HG03575 (cell line): ENCODE measurements at regions not wholly inside any gene's neighbourhood (a gene's known extent, or its start where the extent isn't known, plus 50 kb on each side); places are given as distances from the start of the nearest gene placed in this dataset.
"Not testable (repeated sequence)": the region's sequence is repeated elsewhere in the genome, so short reads cannot be mapped to it uniquely, and the experiment has no call there.

ENCODE experiments used
- ATAC-seq: cut with Tn5 transposase; IDR thresholded peaks from one replicate; pipeline ENCODE4 v1.9.1; 2021; ENCODE audit not compliant: unreplicated experiment, insufficient number of reproducible peaks, low FRiP score; ENCODE audit errors: extremely low read depth

DNA sequence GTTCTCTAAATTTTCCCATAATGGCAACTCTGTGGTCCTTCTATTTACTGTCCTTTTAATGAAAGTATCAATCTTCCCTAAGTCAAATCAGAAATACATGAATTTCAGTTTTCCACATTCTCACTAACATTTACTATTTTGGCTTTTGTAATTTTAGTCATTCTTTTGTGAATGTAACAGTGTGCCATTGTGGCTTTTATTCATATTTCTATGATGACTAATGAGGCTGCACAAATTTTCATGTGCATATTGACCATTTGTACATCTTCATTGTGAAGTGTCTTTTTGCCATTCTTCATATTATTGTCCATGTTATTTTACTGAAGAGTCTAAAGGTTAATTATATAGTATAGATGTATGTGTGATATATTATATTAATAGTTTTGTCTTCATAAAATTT lies 431.0 kb upstream of the BRINP3 start:
- no peak for ATAC-seq

DNA sequence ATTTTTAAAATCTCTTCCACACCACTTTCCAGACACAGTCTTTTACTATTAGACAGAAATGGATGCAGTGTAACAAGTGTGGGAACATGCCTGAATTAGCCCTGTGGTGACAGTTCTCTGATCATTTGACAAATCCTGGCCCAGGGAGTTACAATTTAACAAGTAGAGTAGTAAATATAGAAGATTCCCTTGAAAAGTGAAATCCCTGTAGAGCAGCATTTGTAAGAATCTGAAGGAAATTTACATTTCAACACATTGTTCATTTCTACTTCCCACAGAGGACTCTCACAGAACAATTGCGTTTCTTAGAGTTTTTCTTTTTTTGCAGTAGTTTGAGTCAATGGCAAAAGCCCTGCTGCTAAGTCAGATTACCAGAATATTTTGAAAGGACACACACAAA lies 458.3 kb upstream of the BRINP3 start:
- no peak for ATAC-seq

DNA sequence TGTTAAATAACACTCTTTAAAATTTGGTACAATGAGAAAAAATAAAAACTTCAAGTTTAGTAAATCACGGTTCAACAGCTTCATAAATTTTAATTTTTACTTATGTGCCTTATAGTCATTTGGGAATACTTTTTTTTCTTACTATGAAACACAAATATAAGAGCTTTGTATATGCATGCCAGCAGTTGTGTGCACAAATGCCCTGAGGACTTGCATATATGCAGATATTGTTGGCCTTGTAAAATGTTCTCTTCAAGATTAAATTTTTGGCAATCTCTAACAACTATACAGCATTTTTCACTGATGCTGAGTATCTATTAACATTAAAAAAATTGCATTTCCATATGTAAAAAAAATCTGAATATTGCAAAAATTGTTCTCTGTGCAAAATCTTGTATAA lies 458.7 kb upstream of the BRINP3 start:
- no peak for ATAC-seq

DNA sequence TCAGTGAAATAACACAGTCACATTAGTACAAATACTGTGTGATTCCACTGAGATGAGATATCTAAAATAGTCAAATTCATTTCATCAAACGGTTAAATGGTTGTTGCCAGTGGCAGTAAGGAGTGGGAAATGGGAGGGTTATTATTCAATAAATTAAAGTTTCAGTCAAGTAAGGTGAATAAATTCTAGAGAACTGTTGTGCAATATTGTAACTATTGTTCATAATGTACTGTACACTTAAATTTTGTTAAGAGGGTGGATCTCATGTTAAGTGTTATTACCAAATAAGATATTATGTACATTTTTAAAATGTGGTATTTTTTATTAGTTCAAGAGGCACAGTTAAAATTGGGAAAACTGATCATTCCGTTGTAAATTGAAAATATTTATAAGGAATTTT lies 463.3 kb upstream of the BRINP3 start:
- no peak for ATAC-seq

DNA sequence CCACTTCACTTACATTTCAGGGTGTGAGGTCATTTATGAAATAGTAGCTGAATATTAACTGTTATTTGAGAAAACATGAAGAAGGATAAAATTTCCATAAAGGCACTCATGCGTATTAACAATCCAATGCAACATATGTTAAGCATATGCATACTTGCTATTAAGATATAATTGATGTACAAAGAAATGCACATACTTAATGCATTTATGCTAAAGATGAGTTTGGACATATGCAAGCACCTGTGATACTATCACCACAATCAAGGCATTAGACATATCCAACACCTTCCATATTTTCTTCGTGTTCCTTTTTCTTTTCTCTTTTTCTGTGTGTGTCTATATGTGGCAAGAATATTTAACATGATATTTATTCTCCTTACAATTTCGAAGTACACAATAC lies 464.8 kb upstream of the BRINP3 start:
- ATAC-seq: no peak

DNA sequence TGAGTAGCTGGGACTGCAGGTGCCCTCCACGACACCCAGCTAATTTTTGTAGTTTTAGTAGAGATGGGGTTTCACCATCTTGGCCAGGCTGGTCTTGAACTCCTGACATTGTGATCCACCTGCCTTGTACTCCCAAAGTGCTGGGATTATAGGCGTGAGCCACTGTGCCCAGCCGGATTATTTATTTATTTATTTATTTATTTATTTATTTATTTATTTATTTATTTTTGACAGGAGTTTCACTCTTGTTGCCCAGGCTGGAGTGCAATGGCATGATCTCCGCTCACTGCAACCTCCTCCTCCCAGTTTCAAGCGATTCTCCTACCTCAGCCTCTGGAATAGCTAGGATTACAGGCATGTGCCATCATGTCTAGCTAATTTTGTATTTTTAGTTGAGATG lies 466.1 kb upstream of the BRINP3 start:
- not testable (repeated sequence) for ATAC-seq

DNA sequence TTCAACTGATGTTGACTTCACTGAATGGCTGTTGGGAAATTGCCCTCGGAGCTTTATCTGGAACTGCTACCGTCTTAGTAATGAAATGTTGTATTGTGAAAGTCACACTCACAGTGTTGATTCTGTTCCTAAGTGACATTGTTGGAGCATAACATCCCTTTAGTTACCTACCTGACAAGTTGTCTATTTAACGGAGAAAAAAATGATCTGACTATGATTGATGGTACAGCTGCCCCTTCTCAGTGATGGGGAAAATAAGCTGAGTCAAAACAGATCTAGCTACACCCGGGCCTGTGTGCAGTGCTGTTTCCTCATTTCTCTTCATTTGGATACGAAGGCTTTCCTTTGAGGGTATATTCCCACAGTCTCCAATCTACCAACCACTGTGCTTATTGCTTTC lies 472.3 kb upstream of the BRINP3 start:
- no peak for ATAC-seq

DNA sequence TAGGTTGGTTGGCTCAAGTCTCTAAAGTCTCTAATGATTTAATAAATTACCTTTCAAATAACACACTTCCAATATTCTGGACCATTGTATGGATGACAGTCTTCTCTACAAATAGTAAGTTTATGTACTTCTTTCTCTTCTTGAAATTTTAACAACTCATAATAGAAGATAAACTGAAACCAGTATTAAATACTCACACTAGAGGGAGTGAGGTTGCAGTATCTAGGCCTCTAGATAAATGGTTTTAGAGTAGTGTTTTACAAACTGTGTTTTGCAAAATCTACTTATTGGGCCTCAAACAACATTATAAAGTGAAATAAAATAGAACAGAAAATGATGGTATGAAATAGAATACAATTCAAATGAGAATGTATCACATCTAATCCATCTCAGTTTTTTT lies 479.9 kb upstream of the BRINP3 start:
- no peak for ATAC-seq

DNA sequence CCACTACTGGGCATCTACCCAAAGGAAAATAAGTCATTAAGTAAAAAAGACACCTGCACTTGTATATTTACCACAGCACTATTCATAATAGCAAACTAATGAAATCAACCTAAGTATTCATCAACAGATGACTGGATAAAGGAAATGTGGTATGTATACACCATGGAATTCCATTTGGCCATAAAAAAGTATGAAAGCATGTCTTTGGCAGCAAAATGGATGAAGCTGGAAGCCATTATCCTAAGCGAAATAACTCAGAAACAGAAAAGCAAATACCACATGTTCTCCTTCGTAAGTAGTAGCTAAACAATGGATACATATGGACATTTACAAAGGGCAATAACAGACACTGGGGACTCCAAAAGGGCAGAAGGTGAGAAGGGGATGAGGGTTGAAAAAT lies 485.7 kb upstream of the BRINP3 start:
- ATAC-seq: no peak

DNA sequence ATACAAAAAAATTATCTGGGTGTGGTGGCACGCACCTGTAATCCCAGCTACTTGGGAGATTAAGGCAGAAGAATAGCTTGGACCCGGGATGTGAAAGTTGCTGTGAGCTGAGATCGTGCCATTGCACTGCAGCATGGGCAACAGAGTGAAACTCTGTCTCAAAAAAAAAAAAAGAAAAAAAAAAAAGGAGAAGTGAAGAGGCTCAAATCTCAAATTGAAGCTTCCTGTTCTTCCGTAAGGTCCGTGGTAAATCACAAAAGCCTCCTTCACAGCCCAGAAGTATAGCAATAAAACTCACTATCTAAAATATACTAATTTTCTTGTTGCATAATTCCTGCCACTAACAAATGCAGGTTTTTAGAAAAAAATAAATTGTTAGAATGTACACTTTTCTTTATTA lies 498.2 kb upstream of the BRINP3 start:
- ATAC-seq: no peak

DNA sequence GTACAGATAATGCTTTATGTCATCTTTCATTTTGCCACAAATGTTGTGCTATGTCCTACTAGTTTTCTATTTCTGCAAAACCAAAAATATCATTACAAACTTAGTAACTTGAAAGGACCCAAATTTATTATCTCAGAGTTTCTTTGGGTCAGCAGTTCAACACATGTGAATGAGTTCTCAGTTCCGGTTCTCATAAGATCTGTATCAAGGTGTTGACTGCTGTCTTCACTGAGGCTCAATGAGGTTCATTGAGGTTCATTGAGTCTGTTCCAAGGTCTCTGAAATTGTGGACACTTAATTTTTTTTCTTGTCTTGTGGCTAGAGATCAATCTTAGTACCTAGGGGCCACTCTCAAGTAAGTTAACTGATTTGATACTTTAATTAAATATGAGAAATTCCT lies 525.1 kb upstream of the BRINP3 start:
- ATAC-seq: no peak

DNA sequence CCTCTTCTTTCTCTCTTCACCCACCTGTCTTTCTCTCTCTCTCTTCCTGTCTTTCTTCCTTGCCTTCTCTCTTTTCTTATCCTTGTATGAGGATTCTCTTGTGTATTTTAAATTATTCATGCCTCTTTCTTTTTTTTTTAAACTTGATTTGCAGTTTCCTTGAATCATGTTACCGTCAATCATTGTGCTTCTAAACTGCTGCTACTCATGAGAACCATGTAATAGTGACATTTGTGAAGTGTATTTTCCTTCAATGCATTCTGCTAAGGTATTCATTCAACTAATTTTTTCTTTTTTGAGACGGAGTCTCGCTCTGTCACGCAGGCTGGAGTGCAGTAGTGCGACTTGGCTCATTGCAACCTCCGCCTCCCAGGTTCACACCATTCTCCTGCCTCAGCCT lies 539.1 kb upstream of the BRINP3 start:
- ATAC-seq: no peak

DNA sequence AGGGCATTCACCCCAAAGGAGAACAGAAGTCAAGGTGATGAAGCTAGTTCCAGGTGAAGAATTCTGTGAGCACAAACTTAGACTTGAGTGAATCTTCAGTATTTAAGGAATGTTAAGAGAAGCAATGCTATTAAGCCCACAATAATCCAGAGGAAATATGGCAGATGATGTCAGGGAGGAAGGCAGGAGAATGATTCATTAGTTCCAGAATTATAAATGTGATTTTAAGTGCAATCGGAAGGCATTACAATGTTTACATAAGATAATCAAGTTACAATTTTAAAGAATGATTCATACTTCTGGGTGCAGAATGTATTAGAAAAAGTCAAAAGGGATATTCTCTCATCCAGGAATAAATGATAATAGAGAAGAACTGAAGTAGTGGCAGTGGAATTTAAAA lies 545.2 kb upstream of the BRINP3 start:
- no peak for ATAC-seq

DNA sequence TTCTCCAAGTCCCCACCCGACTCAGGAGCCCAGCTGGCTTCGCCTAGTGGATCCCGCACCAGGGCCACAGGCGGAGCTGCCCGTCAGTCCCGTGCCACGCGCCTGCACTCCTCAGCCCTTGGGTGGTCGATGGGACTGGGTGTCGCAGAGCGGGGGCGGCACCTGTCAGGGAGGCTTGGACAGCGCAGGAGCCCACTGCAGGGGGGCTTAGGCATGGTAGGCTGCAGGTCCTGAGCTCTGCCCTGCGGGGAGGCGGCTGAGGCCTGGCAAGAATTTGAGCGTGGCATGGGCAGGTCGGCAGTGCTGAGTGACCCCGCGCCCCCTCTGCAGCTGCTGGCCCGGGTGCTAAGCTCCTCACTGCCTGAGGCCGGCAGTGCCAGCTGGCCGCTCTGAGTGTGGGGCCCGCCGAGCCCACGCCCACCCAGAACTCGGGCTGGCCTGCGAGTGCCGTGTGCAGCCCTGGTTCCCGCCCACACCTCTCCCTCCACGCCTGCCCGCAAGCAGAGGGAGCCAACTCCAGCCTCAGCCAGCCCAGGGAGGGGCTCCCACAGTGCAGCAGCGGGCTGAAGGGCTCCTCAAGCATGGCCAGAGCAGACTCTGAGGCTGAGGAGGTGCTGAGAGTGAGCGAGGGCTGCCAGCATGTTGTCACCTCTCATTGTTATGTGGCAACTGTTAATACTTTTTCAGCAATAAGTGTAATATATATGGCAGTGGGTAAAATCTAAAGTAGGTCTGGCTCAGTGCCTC lies 548.4 kb upstream of the BRINP3 start:
- no peak for ATAC-seq

DNA sequence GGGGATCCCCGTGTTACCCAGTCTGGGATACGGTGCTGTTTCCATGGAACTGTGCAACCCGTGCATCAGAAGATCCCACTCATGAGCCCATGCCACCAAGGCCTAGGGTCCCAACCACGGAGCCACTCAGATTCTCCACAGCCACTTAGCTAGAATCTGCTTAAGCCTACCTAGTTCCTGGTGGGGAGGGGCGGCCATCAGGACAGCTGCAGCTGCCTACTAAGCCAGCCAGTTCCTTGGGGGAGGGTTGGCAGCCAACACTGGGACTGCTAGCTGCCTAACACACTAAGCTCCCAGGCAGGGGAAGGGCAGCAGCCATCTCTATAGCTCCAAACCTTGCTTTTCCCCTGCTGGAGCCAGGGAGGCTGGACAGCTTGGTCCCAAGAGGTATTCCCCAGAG lies 549.2 kb upstream of the BRINP3 start:
- ATAC-seq: no peak

DNA sequence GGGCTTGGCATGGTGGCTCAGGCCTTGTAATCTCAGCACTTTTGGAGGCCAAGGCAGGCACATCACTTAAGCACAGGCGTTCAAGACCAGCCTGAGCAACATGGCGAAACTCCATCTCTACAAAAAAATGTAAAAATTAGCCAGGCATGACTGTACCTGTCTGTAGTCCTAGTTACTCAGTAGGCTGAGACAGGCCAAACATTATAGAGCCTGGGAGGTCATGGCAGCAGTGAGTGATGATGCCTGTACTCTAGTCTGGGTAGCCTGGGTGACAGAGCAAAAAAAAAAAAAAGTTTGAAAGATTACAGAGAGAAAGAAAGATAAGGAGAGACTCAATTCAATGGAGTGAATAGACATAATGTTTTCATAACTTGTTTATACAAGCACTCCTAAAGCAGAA lies 556.5 kb upstream of the BRINP3 start:
- no peak for ATAC-seq

DNA sequence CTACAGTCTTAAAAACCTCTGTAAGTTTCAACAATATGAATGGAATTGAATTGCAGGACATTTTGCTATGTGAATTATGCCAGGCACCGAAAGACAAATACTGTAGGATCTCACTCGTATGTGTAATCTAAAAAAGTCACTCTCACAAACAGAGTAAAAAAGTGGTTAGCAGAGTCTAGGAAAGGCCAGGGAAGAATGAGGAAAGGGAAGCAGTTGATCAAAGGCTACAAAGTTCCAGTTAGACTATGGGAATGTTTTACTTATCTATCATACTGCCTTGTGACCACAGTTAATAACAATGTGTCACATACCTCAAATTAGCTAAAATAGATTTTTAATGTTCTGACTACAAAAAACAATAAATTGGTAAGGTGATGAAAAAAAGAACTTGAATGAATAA lies 565.4 kb upstream of the BRINP3 start:
- no peak for ATAC-seq

DNA sequence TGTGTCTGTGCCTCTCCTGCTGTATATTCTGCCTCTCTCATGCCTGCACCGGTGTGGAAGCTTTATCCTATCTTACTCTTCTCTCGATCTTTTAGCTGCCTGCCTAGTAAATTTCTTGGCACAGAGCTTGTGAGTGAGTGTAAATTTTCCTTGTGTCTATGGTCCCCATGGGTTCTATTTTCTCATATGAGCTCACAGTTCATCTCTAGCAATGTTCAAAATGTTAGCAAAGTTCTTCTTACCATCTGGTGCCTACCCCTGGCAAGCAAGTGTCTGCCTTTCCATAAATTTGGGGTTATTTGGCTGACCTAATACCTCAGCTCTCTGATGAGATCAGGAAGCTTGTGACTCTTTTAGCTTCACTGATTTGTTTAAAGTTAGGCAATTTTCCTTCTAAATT lies 572.1 kb upstream of the BRINP3 start:
- no peak for ATAC-seq

DNA sequence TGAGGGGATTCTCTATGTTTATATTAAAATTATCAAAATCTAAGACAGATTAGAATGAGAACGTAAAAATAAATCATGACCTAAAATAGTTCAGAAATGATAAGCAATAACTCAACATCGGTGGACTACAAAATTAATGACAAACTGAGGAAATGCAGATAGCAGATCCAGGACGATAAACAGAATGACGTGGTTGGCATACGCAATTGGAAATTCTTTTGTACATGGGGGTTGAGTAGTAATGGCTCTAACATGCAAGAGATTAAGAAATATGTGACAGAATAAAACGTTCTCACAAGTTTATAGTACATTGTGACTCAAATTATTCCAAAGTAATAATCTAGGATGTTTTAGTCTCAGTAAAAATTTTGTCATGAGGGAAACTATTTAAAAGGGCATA lies 575.2 kb upstream of the BRINP3 start:
- no peak for ATAC-seq

DNA sequence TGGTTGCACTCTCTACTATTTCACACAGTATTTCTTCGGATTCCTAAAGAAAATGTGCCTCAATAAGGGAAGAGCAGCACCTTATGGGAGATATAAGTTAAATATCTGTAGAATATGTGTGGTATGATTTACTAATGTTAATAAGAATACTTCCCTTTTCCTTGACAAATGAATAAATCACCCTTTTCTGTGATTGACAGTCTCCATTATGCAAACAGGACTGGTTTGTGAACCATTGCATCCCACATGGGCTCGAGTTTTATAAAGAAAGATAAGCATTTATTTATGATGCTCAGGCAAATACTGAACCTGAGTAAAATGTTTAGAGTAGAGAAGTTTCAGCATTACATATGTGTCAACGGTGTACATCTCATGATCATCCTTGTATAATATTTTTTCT lies 587.7 kb upstream of the BRINP3 start:
- no peak for ATAC-seq

DNA sequence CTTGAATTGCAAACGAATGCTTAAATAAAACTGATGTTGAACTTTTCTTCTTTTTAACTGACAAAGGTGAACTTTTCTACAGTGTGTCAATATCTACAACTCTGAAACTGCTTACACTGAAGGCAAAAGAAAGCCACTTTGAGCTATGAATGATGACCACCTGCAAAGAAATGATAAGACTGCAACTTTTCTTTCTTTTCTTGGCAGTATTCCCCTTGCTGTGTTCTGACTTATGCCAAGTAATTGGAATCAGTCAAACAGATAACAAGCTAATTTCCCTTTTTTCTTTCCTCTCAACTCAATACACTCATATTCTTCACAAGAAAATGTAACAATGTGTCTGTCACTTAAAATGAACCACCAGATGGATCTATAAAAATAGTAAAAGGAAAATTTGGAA lies 588.1 kb upstream of the BRINP3 start:
- ATAC-seq: no peak
